PC-9 (cell line): ENCODE measurements at regions not wholly inside any gene's neighbourhood (a gene's known extent, or its start where the extent isn't known, plus 50 kb on each side); places are given as distances from the start of the nearest gene placed in this dataset.

ENCODE experiments used
- BruUV-seq: library from RNA; stranded (reverse); fragments of 400-500 nt; replicated peaks from 2 replicates; lab custom pipeline; 2021; lab: Mats Ljungman, UMichigan
- CTCF ChIA-PET: fragments of 300-600 bp; sonication (Branson Sonifier 250); formaldehyde crosslinking; loops from one replicate; lab custom pipeline; 2022; ENCODE audit warnings: antibody characterized with exemption; lab: Charles Lee
- POLR2A ChIA-PET: fragments of 300-600 bp; sonication (Branson Sonifier 250); formaldehyde crosslinking; loops from one replicate; lab custom pipeline; 2022; ENCODE audit warnings: antibody characterized with exemption; ENCODE audit not compliant: unreplicated experiment; lab: Charles Lee
- DNase-seq, 2 experiments: peaks; one replicate each; pipeline versions ENCODE4 v3.0.0 to v3.0.0-alpha.2; 2015 to 2022; ENCODE audit warnings: mixed read lengths in 1 of 2
- H2AFZ ChIP-seq: fragments of 200-600 bp; sonication (generic); 2 replicates; pipeline ENCODE4 v1.8.1; 2017; ENCODE audit warnings: antibody characterized with exemption
- H3F3A ChIP-seq: fragments of 200-600 bp; sonication (generic); 2 replicates; pipeline ENCODE4 v1.8.1; 2017; ENCODE audit warnings: antibody characterized with exemption, mild to moderate bottlenecking, low read depth; ENCODE audit not compliant: insufficient read depth
- H3K27ac ChIP-seq: fragments of 200-600 bp; sonication (generic); 2 replicates; pipeline ENCODE4 v1.6.1; 2016; ENCODE audit warnings: mixed run types
- H3K27me3 ChIP-seq: fragments of 200-600 bp; sonication (generic); 2 replicates; pipeline ENCODE4 v1.6.1; 2016; ENCODE audit warnings: low read depth, mixed run types; ENCODE audit not compliant: insufficient read depth
- H3K36me3 ChIP-seq: fragments of 200-600 bp; sonication (generic); 2 replicates; pipeline ENCODE4 v1.6.1; 2016; ENCODE audit warnings: low read depth, mixed run types
- H3K4me1 ChIP-seq: fragments of 200-600 bp; sonication (generic); replicated peaks from 2 replicates; pipeline ENCODE4 v1.6.1; 2016; ENCODE audit warnings: mixed run types; ENCODE audit not compliant: insufficient read depth
- H3K4me2 ChIP-seq: fragments of 200-600 bp; sonication (generic); 2 replicates; pipeline ENCODE4 v1.6.1; 2017; ENCODE audit warnings: mixed run types
- H3K4me3 ChIP-seq: fragments of 200-600 bp; sonication (generic); 2 replicates; pipeline ENCODE4 v1.6.1; 2016; ENCODE audit warnings: mixed run types
- H3K79me2 ChIP-seq: fragments of 200-600 bp; sonication (generic); 2 replicates; pipeline ENCODE4 v1.6.1; 2017; ENCODE audit warnings: low read depth, mixed run types
- H3K9me2 ChIP-seq: fragments of 200-600 bp; sonication (generic); 2 replicates; pipeline ENCODE4 v1.8.1; 2017; ENCODE audit warnings: mild to moderate bottlenecking; ENCODE audit not compliant: insufficient read depth
- H3K9me3 ChIP-seq: fragments of 200-600 bp; sonication (generic); 2 replicates; pipeline ENCODE4 v1.8.1; 2016; ENCODE audit warnings: low read depth; ENCODE audit not compliant: insufficient read depth
- H4K20me1 ChIP-seq: fragments of 200-600 bp; sonication (generic); 2 replicates; pipeline ENCODE4 v1.8.1; 2017; ENCODE audit not compliant: insufficient read depth
- CTCF ChIP-seq: fragments of 200-600 bp; sonication (generic); conservative IDR thresholded peaks from 2 replicates; pipeline ENCODE4 v1.6.1; 2017; ENCODE audit warnings: mixed run types, antibody characterized with exemption, mild to moderate bottlenecking, moderate library complexity
- EZH2 ChIP-seq: fragments of 200-600 bp; sonication (generic); IDR thresholded peaks from 2 replicates; pipeline ENCODE4 v1.8.0; 2017; ENCODE audit warnings: antibody characterized with exemption, low read depth
- intact Hi-C: fragments of 100-400 bp; cut with micrococcal nuclease; formaldehyde crosslinking; loops from one replicate; pipeline ENCODE4 v1.10.0; 2022; ENCODE audit not compliant: unreplicated experiment

- Histone ChIP-seq H2AFZ (no peak overlapping the region), H3K4me2 (no peak overlapping the region), H3F3A (no peaks in the 10 kb centered on the region), H3K4me1 (no peaks in the 10 kb centered on the region), H3K36me3 (no peaks in the 10 kb centered on the region), H3K9me2 (no peaks in the 10 kb centered on the region), H4K20me1 (no peaks in the 10 kb centered on the region), H3K27me3 (0 out of 2 replicates have a peak, but pooled peaks cover under 1% of the 10 kb centered on the region), H3K9me3 (no peaks in the 10 kb centered on the region), H3K27ac (no peak overlapping the region), H3K79me2 (no peaks in the 10 kb centered on the region), H3K4me3 (no peak overlapping the region)
- no peak for DNase-seq
- ChIA-PET POLR2A (no interaction called here), CTCF (no interaction called here)
- intact Hi-C loops: no loop called here
- BruUV-seq: no TSS peak
- no peak for TF ChIP-seq EZH2
- TF ChIP-seq CTCF: no peak
Observed at GRCh38 chr1:230012741-230013140, 54.3 kb upstream of the GALNT2 start.

GRCh38 chr1:230016159-230016558 is 50.9 kb upstream of the GALNT2 start:
- Histone ChIP-seq H3K27ac (no peak overlapping the region), H3K79me2 (no peaks in the 10 kb centered on the region), H3K9me3 (no peaks in the 10 kb centered on the region), H3K4me1 (no peaks in the 10 kb centered on the region), H4K20me1 (no peaks in the 10 kb centered on the region), H3K36me3 (no peaks in the 10 kb centered on the region), H3F3A (no peaks in the 10 kb centered on the region), H3K27me3 (no peaks in the 10 kb centered on the region), H3K4me3 (no peak overlapping the region), H3K4me2 (no peak overlapping the region), H2AFZ (no peak overlapping the region), H3K9me2 (no peaks in the 10 kb centered on the region)
- no TSS peak for BruUV-seq
- ChIA-PET CTCF (no interaction called here), POLR2A (no interaction called here)
- DNase-seq: no peak
- intact Hi-C loops: no loop called here
- TF ChIP-seq CTCF: no peak
- TF ChIP-seq EZH2: no peak
